H54 (cell line): ENCODE measurements at regions not wholly inside any gene's neighbourhood (a gene's known extent, or its start where the extent isn't known, plus 50 kb on each side); places are given as distances from the start of the nearest gene placed in this dataset.
"Not testable (repeated sequence)": the region's sequence is repeated elsewhere in the genome, so short reads cannot be mapped to it uniquely, and the experiment has no call there.

Experiments used
- DNase-seq: peaks from one replicate; pipeline ENCODE4 v3.0.0; 2011; ENCODE audit warnings: low spot score, mixed read lengths; ENCODE audit not compliant: insufficient read length
- FAIRE-seq: peaks from 3 replicates; lab custom pipeline; 2011; peaks lifted over from hg19 to GRCh38; lab: Jason Lieb, UNC
- POLR2A ChIP-seq: IDR thresholded peaks from 2 replicates; pipeline ENCODE4 v1.6.1; 2011; ENCODE audit warnings: low read depth, mild to moderate bottlenecking, low read length

DNA sequence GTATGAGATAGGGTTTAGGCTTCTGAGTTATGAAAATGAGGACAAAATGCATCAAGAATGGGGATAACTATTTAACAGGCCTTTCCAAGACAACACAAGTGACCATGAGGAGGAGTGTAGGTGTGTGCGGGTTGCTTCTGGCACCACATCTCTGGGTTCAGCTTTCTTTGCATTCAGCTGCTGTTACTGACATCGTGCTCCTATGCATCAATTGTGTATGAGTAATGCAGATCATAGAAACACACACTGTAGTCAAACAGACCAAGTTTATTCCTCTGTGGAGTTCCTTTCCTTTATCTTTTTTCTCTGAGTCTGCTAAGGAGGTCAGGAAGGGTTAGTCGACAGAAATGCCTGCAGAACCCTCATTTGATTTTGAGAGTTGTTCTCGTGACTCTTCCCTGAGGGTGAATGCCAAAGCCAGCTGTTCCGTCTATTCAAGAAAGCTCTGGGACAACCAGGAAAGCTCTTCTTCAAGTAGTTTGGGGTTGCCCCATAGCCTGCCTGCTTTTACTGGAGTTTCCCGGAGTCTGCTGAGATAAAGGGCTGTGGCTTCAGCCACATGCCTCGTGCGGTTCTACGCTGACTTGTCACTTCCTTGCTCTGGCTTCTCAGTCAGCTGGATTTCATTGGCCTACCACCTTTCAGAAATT is 136.7 kb upstream of the TLE3 start:
- no peak for FAIRE-seq
- no peak for TF ChIP-seq POLR2A
- no peak for DNase-seq

DNA sequence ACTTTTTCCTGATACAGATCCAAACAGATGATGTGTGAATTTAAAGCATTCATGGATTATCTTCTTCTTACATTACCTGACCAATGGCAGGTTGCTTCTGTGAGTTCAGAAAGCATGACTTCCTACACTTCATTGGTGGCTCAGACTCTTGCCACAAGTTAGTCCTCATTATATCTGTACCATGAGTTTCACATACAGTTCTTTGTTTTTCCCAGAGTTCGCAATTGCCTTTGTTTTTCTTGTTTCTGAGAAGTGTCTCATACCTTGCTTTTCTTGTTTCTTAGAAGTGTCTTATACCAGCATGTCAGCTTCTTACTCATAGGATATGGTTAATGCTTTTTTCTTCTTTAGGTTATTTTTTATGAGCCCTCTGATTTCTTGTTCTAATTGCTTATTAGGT is 133.8 kb upstream of the TLE3 start:
- DNase-seq (no peak), FAIRE-seq (no peak)
- TF ChIP-seq POLR2A = no peak

DNA sequence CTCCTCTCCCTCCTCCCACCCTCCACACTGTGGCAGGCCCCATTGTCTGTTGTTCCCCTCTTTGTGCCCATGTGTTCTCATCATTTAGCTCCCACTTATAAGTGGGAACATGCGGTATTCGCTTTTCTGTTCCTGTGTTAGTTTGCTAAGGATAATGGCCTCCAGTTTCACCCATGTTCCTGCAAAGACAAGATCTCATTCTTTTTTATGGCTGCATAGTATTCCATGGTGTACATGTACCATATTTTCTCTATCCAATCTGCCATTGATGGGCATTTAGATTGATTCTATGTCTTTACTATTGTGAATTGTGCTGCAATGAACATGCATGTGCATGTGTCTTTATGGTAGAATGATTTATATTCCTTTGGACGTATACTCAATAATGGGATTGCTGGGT is 130.2 kb upstream of the TLE3 start:
- not testable (repeated sequence) for DNase-seq, FAIRE-seq

DNA sequence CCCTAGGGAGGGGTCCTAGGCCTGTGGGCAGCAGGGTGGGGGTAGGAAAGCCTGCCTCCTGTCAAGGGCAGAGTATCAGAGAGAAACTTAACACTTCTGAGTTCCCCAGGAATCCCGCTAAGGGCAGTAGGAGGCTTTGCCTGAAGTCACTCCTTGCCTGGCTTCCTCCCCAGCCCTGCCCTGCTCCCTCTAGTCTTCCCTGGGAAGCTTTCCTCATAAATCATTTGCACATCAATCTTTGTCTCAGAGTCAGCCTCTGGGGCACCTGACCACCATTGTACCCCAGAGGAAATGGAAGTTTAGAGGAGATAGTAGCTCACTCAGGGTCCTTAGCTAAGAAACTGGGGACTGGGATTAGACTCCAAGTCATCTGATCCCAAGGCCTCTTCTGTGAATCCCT is 129.4 kb upstream of the TLE3 start:
- FAIRE-seq = no peak
- no peak for TF ChIP-seq POLR2A
- DNase-seq = no peak

DNA sequence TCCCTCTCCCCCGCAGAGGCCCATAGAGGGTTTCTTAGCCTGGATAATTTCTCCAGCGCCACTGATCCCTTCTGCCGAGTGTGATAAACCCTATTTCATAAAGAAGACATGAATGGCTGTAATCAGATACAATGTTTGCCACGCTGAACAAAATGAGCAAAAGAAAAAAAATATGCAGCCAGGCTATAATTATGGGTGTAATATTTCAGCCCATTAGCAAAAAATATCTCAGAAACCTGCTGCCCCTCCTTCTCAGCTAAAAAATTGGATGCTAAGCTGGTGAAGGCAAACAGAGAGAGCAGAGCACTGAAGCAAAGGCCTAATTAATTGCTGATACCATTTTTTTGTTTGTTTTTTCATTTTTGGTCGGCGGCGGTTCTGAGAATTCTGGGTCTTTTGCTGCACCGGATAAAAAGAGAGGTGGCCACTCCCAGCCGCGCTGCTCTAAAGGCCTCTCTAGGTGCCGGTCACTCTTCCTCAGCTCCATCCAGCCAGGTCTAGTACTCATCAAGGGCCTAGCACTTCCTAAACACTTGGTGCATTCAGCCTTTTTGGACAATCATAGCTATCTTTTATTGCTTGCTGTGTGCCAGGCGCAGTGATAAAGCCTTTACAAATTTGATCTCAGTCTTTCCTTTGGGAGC is 128.7 kb upstream of the TLE3 start:
- no peak for TF ChIP-seq POLR2A
- FAIRE-seq (no peak), DNase-seq (no peak)

DNA sequence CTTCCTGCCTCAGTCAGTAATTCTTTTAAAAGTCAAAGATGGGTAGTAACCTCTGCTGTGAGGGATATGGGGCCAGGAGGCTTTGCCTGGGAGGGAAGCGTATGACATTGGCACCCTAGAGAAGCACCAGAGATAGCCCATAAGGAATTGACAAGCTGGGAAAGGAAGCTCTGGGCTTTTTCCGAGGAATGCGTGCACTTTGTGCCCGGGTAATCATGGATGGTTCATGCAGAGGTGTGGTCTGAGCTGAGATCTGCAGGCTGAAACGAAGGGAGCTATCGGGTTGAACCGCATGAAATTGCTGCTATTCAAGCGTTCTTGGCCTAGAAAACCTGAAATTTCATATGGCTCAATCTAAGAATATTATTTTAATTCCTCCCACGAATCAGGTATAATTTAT is 127.7 kb upstream of the TLE3 start:
- FAIRE-seq = no peak
- TF ChIP-seq POLR2A = no peak
- DNase-seq = no peak

DNA sequence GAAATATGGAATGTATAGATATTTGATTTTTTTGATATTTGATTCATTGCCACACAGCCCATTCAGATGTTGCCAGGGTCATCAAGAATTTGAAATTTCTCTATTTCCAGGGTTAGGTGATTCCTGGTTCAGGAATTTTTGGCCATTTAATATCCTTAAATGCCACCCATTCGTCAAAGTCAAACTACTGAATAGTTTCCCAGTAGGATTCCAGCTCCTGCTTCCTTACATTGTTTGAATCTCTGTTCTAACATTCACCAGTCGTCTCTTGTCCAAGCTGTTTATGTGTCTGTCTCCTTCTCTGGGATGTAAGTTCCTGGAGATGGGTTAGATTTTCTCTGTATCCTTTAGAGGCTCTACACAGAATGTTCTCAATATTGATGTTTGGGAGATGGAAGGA is 124.9 kb upstream of the TLE3 start:
- DNase-seq (no peak), FAIRE-seq (no peak)
- no peak for TF ChIP-seq POLR2A

DNA sequence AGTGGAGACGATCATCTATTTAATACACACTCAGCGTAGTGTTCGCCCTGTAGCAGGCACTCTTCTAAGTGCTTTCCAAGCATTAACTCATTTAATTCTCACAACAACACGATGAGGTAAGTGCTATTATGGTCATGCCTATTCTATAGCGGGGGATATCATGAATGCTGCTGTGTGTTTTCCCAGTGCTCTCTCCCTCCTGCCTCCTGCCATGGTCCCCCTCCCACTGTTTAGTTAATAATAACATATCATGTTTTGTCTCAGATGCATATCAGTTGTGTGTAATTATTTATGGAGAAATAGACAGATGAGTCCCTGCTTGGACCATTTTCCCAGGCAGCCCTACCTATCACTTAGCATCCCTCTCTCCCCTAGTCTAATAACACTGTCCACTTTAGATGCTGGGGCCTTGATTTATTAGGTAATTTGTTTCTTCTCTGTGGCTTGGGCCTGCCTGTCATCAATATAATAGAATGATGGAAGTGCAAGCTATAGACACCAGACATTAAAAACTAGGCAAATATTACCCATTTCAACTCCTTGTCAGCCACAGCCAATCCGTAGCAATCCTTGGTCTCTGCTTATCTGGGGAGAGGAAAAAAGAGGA is 122.9 kb upstream of the TLE3 start:
- no peak for TF ChIP-seq POLR2A
- FAIRE-seq = no peak
- DNase-seq = no peak

DNA sequence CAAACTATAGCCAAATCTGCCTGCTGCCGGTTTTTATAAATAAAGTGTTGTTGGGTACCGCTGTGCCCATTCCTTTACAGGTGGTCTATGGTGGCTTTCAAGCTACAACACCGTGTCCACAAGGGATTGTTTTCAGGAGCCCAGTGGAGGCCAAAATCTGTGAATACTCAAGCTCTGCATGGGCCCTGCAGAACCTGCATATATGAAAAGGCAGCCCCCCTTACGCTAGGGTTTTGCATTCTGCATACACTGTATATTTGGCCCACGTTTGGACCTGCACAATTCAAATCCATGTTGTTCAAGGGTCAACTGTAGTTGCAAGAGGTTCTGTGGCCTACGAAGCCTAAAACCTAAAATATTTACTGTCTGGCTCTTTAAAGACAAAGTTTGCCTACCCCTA is 122.2 kb upstream of the TLE3 start:
- DNase-seq (no peak), FAIRE-seq (no peak)
- no peak for TF ChIP-seq POLR2A

DNA sequence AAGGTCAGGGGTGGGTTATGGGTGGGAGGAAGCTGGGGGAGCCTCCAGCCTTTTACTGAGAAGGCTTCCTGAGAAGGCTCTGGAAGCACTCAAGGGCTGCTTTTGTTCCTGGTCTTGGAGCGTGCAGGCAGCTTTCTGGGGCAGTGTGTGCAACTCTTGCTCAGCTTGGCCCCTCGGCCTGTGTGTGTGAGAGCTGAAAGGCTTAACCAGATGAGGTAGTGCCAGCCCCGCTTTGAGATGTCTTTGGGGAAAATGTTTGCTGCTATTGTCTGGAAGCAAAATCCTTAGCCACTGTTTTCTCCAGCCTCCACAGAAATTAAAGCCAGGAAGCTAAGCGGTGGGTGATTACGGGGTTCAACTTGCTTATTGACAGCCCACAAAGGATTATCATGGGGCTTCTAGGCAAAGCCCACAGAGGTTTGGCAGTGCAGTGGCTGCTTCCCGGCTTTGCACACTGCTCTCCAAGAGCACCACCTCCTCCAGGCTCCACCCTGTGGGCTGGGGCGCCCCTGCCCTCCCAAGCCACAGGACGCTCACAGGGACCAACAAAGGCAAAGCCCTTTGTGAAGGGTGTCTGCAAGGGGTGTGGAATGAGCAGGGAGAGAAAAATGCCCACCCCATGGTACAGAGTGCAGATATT is 121.7 kb upstream of the TLE3 start:
- FAIRE-seq = no peak
- no peak for DNase-seq
- TF ChIP-seq POLR2A = no peak

DNA sequence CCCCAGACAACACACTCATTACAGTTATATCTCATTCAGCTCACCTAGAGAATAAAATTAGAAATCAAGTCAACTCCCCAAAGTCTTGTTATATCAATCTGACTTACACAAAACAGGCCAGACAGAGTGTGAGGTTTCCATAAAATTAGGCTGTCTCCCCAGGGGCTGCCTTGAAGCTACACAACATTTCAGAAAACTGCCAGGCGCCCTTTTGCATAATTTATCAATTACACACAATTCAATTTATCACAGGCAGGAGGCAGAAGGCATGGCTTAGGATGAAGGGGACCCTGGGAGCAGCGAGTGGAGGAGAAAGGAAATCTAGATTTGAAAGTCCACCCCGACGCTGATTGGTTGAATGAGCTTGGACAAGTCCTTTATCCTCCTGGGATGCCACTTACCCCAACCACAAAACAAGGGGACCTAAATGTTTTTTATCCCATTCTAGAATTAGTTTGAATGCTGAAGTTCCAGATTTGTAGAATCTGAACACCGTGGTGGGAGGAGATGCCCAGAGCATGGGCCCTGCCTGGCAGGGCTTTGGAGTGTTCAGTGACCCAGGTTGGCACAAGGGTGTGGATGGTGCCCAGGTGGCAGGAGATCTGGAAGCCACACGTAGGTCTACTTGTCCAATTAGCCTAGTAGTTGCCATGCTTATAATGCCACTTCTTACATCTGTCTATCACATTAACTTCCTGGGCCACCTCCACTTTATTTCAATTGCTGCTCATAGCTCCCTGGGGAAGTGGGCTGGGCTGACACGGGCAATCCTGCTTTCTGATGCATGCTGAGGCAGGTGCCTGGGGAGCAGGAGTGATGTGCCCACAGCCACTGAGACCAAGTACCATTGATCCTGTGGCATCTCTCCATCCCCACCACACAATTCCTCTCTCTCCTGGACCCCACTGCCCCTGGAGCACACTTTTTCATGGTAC is 119.8 kb upstream of the TLE3 start:
- TF ChIP-seq POLR2A = no peak
- FAIRE-seq (no peak), DNase-seq (no peak)

DNA sequence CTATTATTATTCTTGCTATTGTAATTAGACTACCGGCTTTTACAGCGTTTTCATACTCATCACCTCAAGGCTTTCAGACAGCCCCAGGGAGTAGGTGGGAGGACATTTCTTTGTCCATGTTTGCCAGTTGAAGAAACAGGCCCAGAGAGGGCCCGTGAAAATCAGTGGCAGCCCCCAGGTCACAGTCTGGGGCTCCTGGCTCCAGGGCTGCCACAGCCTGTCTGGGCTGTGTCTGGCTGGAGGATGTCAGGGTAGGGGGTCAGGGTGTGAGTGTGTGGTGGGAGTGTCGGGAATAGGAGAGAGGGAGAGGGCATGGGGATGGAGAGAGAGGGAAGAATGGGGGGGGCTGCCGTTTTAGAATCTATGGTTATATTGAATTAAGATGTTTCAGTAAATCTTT is 118.2 kb upstream of the TLE3 start:
- DNase-seq = no peak
- no peak for FAIRE-seq
- no peak for TF ChIP-seq POLR2A

DNA sequence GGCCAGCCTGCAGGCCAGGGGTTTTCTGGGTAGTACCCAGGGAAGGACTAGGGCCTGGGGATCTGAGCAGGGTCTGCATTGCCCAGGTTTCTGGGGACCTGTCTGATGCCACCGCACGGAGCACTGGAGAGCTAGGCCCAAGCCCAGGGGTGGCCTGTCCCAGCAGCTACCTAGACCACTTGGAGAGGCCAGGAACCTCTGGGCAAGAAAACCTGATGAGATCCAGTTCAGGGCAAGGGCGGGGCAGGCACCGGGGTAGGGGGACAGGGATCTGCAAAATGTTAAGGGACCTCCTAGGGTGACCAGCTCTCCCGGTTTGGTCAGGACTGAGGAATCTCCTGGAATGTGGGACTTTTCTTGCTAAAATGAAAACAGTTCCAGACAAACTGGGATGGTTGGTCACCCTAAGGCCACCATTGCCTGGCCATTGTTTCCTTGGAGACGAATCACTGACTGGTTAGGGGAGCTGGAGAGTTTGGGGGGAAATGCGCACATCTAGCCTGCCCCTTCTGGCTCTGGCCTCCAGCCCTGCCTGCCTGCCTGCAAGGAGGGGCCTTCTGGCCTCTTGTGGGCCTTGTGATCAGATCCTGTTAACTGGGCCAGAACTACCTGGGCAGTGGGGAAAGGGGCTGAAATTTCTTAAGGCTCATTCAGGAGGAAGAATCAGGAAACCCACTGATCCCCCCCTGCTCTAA is 117.4 kb upstream of the TLE3 start:
- no peak for DNase-seq
- no peak for FAIRE-seq
- no peak for TF ChIP-seq POLR2A

DNA sequence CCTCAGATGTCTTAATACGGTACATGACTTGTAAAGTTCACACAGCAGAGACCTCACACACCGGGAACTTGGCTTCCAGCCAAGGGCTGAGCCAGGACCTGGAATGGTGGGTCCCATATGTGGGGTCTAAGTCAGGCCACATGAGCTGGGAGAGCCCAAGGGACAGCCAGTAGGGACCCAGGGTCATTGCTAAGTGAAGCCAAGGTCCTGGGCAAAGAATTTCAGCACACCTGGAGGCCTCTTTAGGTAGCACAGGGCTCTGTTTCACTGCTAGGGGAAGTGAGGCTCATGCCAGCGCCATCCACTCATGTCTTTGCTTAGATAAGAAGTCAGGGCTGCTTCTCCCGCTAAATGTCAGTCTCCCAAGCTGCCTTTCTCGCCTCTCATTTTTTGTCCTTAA is 116.6 kb upstream of the TLE3 start:
- no peak for FAIRE-seq
- no peak for TF ChIP-seq POLR2A

More for the DNA sequence above, 116.6 kb upstream of the TLE3 start:
- no peak for DNase-seq
